ENCODE measurements at regions not wholly inside any gene's neighbourhood (a gene's known extent, or its start where the extent isn't known, plus 50 kb on each side); places are given as distances from the start of the nearest gene placed in this dataset.

DNA sequence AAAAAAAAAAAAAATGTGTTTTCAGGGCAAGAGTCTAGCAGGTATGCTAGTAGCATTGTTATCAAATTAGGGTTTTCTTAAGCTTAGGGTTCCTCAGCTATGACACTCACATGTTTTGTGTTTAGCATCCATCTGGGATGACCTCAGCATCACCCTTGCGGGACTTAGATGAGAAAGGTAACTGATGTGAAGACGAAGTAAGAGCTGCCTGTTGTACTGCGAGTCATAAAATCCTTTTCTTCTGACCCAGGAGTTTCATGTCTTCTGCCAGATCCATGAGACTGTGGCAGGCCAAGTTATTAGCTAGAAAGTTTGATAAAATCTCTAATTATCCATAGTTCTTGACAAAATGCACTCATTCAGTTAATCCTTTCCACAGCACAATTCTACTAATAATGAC lies 1251.1 kb downstream of the AMY1C start:
- TF ChIP-seq, protein P1, sequence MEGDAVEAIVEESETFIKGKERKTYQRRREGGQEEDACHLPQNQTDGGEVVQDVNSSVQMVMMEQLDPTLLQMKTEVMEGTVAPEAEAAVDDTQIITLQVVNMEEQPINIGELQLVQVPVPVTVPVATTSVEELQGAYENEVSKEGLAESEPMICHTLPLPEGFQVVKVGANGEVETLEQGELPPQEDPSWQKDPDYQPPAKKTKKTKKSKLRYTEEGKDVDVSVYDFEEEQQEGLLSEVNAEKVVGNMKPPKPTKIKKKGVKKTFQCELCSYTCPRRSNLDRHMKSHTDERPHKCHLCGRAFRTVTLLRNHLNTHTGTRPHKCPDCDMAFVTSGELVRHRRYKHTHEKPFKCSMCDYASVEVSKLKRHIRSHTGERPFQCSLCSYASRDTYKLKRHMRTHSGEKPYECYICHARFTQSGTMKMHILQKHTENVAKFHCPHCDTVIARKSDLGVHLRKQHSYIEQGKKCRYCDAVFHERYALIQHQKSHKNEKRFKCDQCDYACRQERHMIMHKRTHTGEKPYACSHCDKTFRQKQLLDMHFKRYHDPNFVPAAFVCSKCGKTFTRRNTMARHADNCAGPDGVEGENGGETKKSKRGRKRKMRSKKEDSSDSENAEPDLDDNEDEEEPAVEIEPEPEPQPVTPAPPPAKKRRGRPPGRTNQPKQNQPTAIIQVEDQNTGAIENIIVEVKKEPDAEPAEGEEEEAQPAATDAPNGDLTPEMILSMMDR (IDR thresholded peaks at IDR 0.05; ENCODE audit: poor library complexity), result no peak
- TF ChIP-seq EZH2phosphoT487 (IDR thresholded peaks at IDR 0.05; ENCODE audit: low read depth, severe bottlenecking, unreplicated experiment), result no peak
- TF ChIP-seq EZH2 (IDR thresholded peaks at IDR 0.05; ENCODE audit: borderline replicate concordance), result no peak
- no peak overlapping the region for H2AFZ ChIP-seq
- WGBS (ENCODE audit: low lambda C conversion rate, missing lambda C conversion rate), result 55% methylated on average over 3 of the region's 3 CpGs

DNA sequence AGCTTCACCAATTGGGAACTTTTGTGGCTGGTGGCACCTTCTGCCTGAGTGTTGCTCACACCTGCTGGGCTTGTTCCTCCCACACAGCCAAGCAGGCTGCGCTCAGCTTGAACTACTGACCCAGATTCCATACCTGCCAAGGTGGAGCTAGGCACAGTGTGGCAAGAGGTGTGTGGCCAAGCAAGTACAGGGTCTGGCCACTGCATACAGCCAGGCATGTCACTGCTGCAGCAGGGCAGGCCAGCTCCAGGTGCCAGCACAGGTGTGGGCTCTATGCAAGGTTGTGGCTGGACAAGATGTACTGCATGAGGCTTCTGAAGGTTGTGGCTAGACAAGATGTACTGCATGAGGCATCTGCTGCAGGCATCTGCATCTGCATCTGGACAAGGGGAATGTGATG lies 1254.8 kb downstream of the AMY1C start:
- no peak overlapping the region for H3K4me3 ChIP-seq
- H3K4me2 ChIP-seq, result no peak overlapping the region
- H3K9me3 ChIP-seq (ENCODE audit: low read depth), result no peaks in the 10 kb centered on the region
- H4K20me1 ChIP-seq (ENCODE audit: insufficient read depth, poor library complexity, severe bottlenecking), result no peaks in the 10 kb centered on the region
- H3K27me3 ChIP-seq, result no peaks in the 10 kb centered on the region
- no peaks in the 10 kb centered on the region for H3K36me3 ChIP-seq (replicated peaks; ENCODE audit: insufficient read depth, low read depth)
- DNase-seq (ENCODE audit: low spot score), result no peak
- H3K27ac ChIP-seq, result no peak overlapping the region
- H3K9me2 ChIP-seq (replicated peaks; ENCODE audit: insufficient read depth), result no peaks in the 10 kb centered on the region
- no peak for TF ChIP-seq EZH2 (IDR thresholded peaks at IDR 0.05; ENCODE audit: borderline replicate concordance)
- TF ChIP-seq, protein P1 (IDR thresholded peaks at IDR 0.05; ENCODE audit: poor library complexity), result no peak
- no peak for TF ChIP-seq EZH2phosphoT487 (IDR thresholded peaks at IDR 0.05; ENCODE audit: low read depth, severe bottlenecking, unreplicated experiment)
- H3K79me2 ChIP-seq, result no peaks in the 10 kb centered on the region
- WGBS (ENCODE audit: low lambda C conversion rate, missing lambda C conversion rate), result 90% methylated on average over 1 of the region's 1 CpG
- no peaks in the 10 kb centered on the region for H3K4me1 ChIP-seq (ENCODE audit: insufficient read depth)
- H2AFZ ChIP-seq, result no peak overlapping the region

More for the DNA sequence above, 1251.1 kb downstream of the AMY1C start:
- Histone ChIP-seq H3K27me3 (no peaks in the 10 kb centered on the region), H3K4me1 (ENCODE audit: insufficient read depth) (no peaks in the 10 kb centered on the region), H3K4me3 (no peak overlapping the region), H3K9me2 (replicated peaks; ENCODE audit: insufficient read depth) (no peaks in the 10 kb centered on the region), H3K36me3 (replicated peaks; ENCODE audit: insufficient read depth, low read depth) (no peaks in the 10 kb centered on the region), H3K9me3 (ENCODE audit: low read depth) (no peaks in the 10 kb centered on the region), H3K4me2 (no peak overlapping the region), H3K27ac (no peak overlapping the region), H4K20me1 (ENCODE audit: insufficient read depth, poor library complexity, severe bottlenecking) (no peaks in the 10 kb centered on the region), H3K79me2 (no peaks in the 10 kb centered on the region)
- no peak for DNase-seq (ENCODE audit: low spot score)

GRCh38 chr1:105005594-105006195 lies 1256.0 kb downstream of the AMY1C start:
- H3K4me2 ChIP-seq, result no peak overlapping the region
- DNase-seq (ENCODE audit: low spot score), result no peak
- H3K36me3 ChIP-seq (replicated peaks; ENCODE audit: insufficient read depth, low read depth), result no peaks in the 10 kb centered on the region
- TF ChIP-seq, protein P1 (IDR thresholded peaks at IDR 0.05; ENCODE audit: poor library complexity), result no peak
- TF ChIP-seq EZH2 (IDR thresholded peaks at IDR 0.05; ENCODE audit: borderline replicate concordance) (no peak), EZH2phosphoT487 (IDR thresholded peaks at IDR 0.05; ENCODE audit: low read depth, severe bottlenecking, unreplicated experiment) (no peak)
- H3K79me2 ChIP-seq, result no peaks in the 10 kb centered on the region
- WGBS (ENCODE audit: low lambda C conversion rate, missing lambda C conversion rate), result 89% methylated on average over 7 of the region's 7 CpGs
- no peaks in the 10 kb centered on the region for H3K9me3 ChIP-seq (ENCODE audit: low read depth)
- H3K4me3 ChIP-seq, result no peak overlapping the region
- H4K20me1 ChIP-seq (ENCODE audit: insufficient read depth, poor library complexity, severe bottlenecking), result no peaks in the 10 kb centered on the region
- no peaks in the 10 kb centered on the region for H3K27me3 ChIP-seq
- H2AFZ ChIP-seq, result no peak overlapping the region
- no peak overlapping the region for H3K27ac ChIP-seq
- H3K4me1 ChIP-seq (ENCODE audit: insufficient read depth), result no peaks in the 10 kb centered on the region
- no peaks in the 10 kb centered on the region for H3K9me2 ChIP-seq (replicated peaks; ENCODE audit: insufficient read depth)
